ENCODE measurements at regions not wholly inside any gene's neighbourhood (a gene's known extent, or its start where the extent isn't known, plus 50 kb on each side); places are given as distances from the start of the nearest gene placed in this dataset.

DNA sequence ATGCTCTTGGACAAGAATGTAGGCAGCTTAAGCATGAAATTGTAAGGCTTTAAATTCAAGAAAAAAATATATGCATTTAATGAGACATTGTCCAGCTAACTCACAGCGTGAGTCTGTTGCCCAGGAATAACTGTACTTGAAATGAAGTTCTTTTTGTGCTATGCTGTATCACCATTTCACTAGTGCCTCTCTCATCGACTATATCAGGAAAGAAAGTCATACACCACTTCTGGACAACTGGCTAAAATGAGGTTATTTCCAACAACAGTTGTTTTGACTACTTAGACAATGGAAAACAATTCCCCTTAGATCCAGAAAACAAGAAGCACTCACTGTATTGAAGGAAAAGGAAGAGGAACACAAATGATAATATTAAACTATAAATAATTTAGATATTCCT is 251.8 kb downstream of the CRPPA start:
- TF ChIP-seq, protein P1, sequence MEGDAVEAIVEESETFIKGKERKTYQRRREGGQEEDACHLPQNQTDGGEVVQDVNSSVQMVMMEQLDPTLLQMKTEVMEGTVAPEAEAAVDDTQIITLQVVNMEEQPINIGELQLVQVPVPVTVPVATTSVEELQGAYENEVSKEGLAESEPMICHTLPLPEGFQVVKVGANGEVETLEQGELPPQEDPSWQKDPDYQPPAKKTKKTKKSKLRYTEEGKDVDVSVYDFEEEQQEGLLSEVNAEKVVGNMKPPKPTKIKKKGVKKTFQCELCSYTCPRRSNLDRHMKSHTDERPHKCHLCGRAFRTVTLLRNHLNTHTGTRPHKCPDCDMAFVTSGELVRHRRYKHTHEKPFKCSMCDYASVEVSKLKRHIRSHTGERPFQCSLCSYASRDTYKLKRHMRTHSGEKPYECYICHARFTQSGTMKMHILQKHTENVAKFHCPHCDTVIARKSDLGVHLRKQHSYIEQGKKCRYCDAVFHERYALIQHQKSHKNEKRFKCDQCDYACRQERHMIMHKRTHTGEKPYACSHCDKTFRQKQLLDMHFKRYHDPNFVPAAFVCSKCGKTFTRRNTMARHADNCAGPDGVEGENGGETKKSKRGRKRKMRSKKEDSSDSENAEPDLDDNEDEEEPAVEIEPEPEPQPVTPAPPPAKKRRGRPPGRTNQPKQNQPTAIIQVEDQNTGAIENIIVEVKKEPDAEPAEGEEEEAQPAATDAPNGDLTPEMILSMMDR (IDR thresholded peaks at IDR 0.05 in 4 of 5, conservative IDR thresholded peaks at IDR 0.05 in 1 of 5): no peak
- TF ChIP-seq POLR2A (IDR thresholded peaks at IDR 0.05): no peak
